OCI-LY7 (cell line): ENCODE measurements at regions not wholly inside any gene's neighbourhood (a gene's known extent, or its start where the extent isn't known, plus 50 kb on each side); places are given as distances from the start of the nearest gene placed in this dataset.

Experiments
- BruUV-seq: library from RNA; stranded (reverse); fragments of 400-500 nt; replicated peaks from 2 replicates; lab custom pipeline; 2021; lab: Mats Ljungman, UMichigan
- CTCF ChIA-PET: fragments of 300-600 bp; sonication (Branson Sonifier 250); formaldehyde crosslinking; loops from one replicate; lab custom pipeline; 2022; ENCODE audit warnings: antibody characterized with exemption; ENCODE audit not compliant: unreplicated experiment; lab: Charles Lee
- POLR2A ChIA-PET: fragments of 300-600 bp; sonication (Branson Sonifier 250); formaldehyde crosslinking; loops from one replicate; lab custom pipeline; 2022; ENCODE audit warnings: antibody characterized with exemption; lab: Charles Lee
- DNase-seq: peaks from one replicate; pipeline ENCODE4 v3.0.0-alpha.2; 2015; ENCODE audit warnings: low spot score
- H2AFZ ChIP-seq: fragments of 200-600 bp; sonication (generic), shearing (Covaris generic); 2 replicates; pipeline ENCODE4 v1.6.1; 2014; ENCODE audit warnings: mild to moderate bottlenecking, antibody characterized with exemption, low read length, moderate library complexity
- H3K27ac ChIP-seq: fragments of 200-600 bp; sonication (generic); 2 replicates; pipeline ENCODE4 v1.5.1; 2014; ENCODE audit warnings: mixed run types, low read depth, mild to moderate bottlenecking, moderate library complexity, low read length, inconsistent platforms; ENCODE audit not compliant: poor library complexity, severe bottlenecking
- H3K36me3 ChIP-seq: fragments of 200-600 bp; sonication (generic); 2 replicates; pipeline ENCODE4 v1.6.1; 2014; ENCODE audit warnings: mild to moderate bottlenecking, antibody characterized with exemption, low read length, moderate library complexity, mixed read lengths; ENCODE audit not compliant: insufficient read depth
- H3K4me1 ChIP-seq: fragments of 200-600 bp; sonication (generic); 2 replicates; pipeline ENCODE4 v1.5.1; 2014; ENCODE audit warnings: mild to moderate bottlenecking, low read length; ENCODE audit not compliant: insufficient read depth, poor library complexity, severe bottlenecking
- H3K4me2 ChIP-seq: fragments of 200-600 bp; sonication (generic); 2 replicates; pipeline ENCODE4 v1.6.1; 2014; ENCODE audit warnings: mild to moderate bottlenecking, low read length
- H3K4me3 ChIP-seq: fragments of 200-600 bp; sonication (generic); 2 replicates; pipeline ENCODE4 v1.5.1; 2014; ENCODE audit warnings: mild to moderate bottlenecking, low read depth, low read length; ENCODE audit not compliant: poor library complexity, severe bottlenecking
- H3K79me2 ChIP-seq: fragments of 200-600 bp; sonication (generic); 2 replicates; pipeline ENCODE4 v1.6.1; 2016; ENCODE audit warnings: low read depth, mild to moderate bottlenecking, low read length, moderate library complexity, mixed read lengths; ENCODE audit not compliant: insufficient read depth
- H3K9me2 ChIP-seq: fragments of 200-600 bp; sonication (generic); 2 replicates; pipeline ENCODE4 v1.6.1; 2016; ENCODE audit warnings: mild to moderate bottlenecking, low read length, mixed read lengths; ENCODE audit not compliant: insufficient read depth
- H3K9me3 ChIP-seq: fragments of 200-600 bp; sonication (generic); 2 replicates; pipeline ENCODE4 v1.6.1; 2014; ENCODE audit warnings: mild to moderate bottlenecking, mixed run types, low read length, mixed read lengths
- H4K20me1 ChIP-seq: fragments of 200-600 bp; sonication (generic); 2 replicates; pipeline ENCODE4 v1.6.1; 2014; ENCODE audit warnings: mild to moderate bottlenecking, antibody characterized with exemption, low read length, moderate library complexity, mixed read lengths; ENCODE audit not compliant: insufficient read depth
- CTCF ChIP-seq: fragments of 200-600 bp; sonication (generic); conservative IDR thresholded peaks from 2 replicates; pipeline ENCODE4 v1.5.1; 2014; ENCODE audit warnings: mild to moderate bottlenecking, antibody characterized with exemption, low read length, moderate library complexity, mixed read lengths
- EZH2phosphoT487 ChIP-seq: fragments of 200-600 bp; sonication (generic); IDR thresholded peaks from 2 replicates; pipeline ENCODE4 v1.6.1; 2018; ENCODE audit warnings: low read depth, borderline replicate concordance, mild to moderate bottlenecking, mixed run types, antibody characterized with exemption, low read length, moderate library complexity, mixed read lengths
- intact Hi-C: fragments of 100-400 bp; cut with micrococcal nuclease; formaldehyde crosslinking; loops from one replicate; pipeline ENCODE4 v1.10.0; 2022; ENCODE audit not compliant: unreplicated experiment

- no peaks in the 10 kb centered on the region for H3K9me2 ChIP-seq
- POLR2A ChIA-PET: interaction anchor here (1.0 kb wide), 1 partner anchor 352 kb away, joined by 3 read pairs; no protein-coding TSS in a partner anchor
- BruUV-seq: no TSS peak
- H3K4me2 ChIP-seq: no peak overlapping the region
- TF ChIP-seq EZH2phosphoT487: no peak
- TF ChIP-seq CTCF: no peak
- no peaks in the 10 kb centered on the region for H3K4me1 ChIP-seq
- H3K9me3 ChIP-seq: no peaks in the 10 kb centered on the region
- H4K20me1 ChIP-seq: no peaks in the 10 kb centered on the region
- H3K4me3 ChIP-seq: no peak overlapping the region
- H3K36me3 ChIP-seq: no peaks in the 10 kb centered on the region
- no peaks in the 10 kb centered on the region for H3K79me2 ChIP-seq
- DNase-seq: no peak
- H2AFZ ChIP-seq: no peak overlapping the region
- CTCF ChIA-PET: no interaction called here
- intact Hi-C loops: no loop called here
- no peak overlapping the region for H3K27ac ChIP-seq
These were observed 57.2 kb upstream of the HMCN1 start for GRCh38 chr1:185676969-185677368.

GRCh38 chr1:185674201-185674600 lies 60.0 kb upstream of the HMCN1 start:
- no TSS peak for BruUV-seq
- no peaks in the 10 kb centered on the region for H3K4me1 ChIP-seq
- no peak overlapping the region for H3K4me3 ChIP-seq
- no peaks in the 10 kb centered on the region for H3K36me3 ChIP-seq
- ChIA-PET CTCF (no interaction called here), POLR2A (interaction anchor here (0.7 kb wide), 1 partner anchor 32 kb away, joined by 3 read pairs; no protein-coding TSS in a partner anchor)
- peak; percentile 13 for DNase-seq
- TF ChIP-seq EZH2phosphoT487 (no peak), CTCF (no peak)
- H3K9me3 ChIP-seq: no peaks in the 10 kb centered on the region
- no peaks in the 10 kb centered on the region for H4K20me1 ChIP-seq
- intact Hi-C loops: no loop called here
- H3K79me2 ChIP-seq: no peaks in the 10 kb centered on the region
- H3K27ac ChIP-seq: no peak overlapping the region
- no peaks in the 10 kb centered on the region for H3K9me2 ChIP-seq
- H2AFZ ChIP-seq: no peak overlapping the region
- peak overlapping the region; percentile 24; the same call in 1 of the 2 replicates for H3K4me2 ChIP-seq

- ChIA-PET CTCF (no interaction called here), POLR2A (no interaction called here)
- Histone ChIP-seq H3K4me2 (no peak overlapping the region), H3K9me3 (no peaks in the 10 kb centered on the region), H3K27ac (no peak overlapping the region), H3K79me2 (no peaks in the 10 kb centered on the region), H3K36me3 (no peaks in the 10 kb centered on the region), H3K9me2 (no peaks in the 10 kb centered on the region), H3K4me3 (no peak overlapping the region), H2AFZ (no peak overlapping the region), H3K4me1 (no peaks in the 10 kb centered on the region), H4K20me1 (no peaks in the 10 kb centered on the region)
- intact Hi-C loops: no loop called here
- DNase-seq: no peak
- TF ChIP-seq EZH2phosphoT487 (no peak), CTCF (no peak)
- BruUV-seq: no TSS peak
These were observed 61.4 kb upstream of the HMCN1 start for GRCh38 chr1:185672719-185673360.
